Epithelial cell of proximal tubule (primary cell): ENCODE measurements at regions not wholly inside any gene's neighbourhood (a gene's known extent, or its start where the extent isn't known, plus 50 kb on each side); places are given as distances from the start of the nearest gene placed in this dataset.
A peak's percentile ranks its signal among the peaks of the same experiment; 100 is the strongest.

ENCODE experiments used
- DNase-seq: peaks from one replicate; pipeline ENCODE4 v3.0.0-alpha.2; 2011; ENCODE audit warnings: low read depth
- H3K4me3 ChIP-seq: 2 replicates; pipeline ENCODE4 v1.5.1; 2011; ENCODE audit warnings: low read depth, mild to moderate bottlenecking, low read length
- TF ChIP-seq, protein P1 (sequence below): conservative IDR thresholded peaks from 2 replicates; pipeline ENCODE4 v1.5.1; 2012; ENCODE audit warnings: low read depth, mild to moderate bottlenecking, low read length

DNA sequence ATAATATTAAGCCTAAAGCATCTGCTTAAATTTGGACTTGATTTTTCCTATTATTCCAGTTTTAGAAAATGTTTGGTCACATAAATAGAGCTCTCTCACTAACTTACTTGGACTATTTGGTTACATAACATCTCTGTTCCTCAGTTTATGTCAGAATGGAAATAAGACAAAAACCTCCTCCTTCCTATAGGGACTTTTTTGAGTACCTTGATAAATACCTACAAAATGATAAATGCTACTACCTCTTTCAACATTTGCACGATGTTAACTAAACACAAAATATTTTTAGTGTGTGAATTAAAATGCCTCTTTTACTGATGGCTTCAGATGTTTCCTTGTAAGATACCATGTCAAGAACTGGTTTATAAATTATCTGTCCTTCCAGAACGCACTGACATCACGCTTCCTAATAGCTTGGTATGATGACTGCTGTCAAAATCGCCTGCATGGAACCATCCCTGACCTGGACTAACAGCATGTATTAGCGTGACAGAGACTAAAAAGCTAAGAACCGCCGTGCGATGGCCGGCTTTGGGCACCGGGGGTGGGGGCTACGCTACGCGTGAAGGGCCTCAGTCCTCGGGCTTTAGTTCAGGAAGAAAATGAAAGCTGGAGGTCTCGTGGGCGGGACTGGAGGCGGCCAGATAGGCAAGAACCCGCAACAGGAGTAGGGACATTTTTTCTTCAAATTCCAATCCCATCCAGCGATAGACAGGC is 133.2 kb upstream of the BARHL2 start:
- TF ChIP-seq, protein P1, sequence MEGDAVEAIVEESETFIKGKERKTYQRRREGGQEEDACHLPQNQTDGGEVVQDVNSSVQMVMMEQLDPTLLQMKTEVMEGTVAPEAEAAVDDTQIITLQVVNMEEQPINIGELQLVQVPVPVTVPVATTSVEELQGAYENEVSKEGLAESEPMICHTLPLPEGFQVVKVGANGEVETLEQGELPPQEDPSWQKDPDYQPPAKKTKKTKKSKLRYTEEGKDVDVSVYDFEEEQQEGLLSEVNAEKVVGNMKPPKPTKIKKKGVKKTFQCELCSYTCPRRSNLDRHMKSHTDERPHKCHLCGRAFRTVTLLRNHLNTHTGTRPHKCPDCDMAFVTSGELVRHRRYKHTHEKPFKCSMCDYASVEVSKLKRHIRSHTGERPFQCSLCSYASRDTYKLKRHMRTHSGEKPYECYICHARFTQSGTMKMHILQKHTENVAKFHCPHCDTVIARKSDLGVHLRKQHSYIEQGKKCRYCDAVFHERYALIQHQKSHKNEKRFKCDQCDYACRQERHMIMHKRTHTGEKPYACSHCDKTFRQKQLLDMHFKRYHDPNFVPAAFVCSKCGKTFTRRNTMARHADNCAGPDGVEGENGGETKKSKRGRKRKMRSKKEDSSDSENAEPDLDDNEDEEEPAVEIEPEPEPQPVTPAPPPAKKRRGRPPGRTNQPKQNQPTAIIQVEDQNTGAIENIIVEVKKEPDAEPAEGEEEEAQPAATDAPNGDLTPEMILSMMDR: no peak
- peak overlapping the region; percentile 63 for H3K4me3 ChIP-seq
- no peak for DNase-seq

DNA sequence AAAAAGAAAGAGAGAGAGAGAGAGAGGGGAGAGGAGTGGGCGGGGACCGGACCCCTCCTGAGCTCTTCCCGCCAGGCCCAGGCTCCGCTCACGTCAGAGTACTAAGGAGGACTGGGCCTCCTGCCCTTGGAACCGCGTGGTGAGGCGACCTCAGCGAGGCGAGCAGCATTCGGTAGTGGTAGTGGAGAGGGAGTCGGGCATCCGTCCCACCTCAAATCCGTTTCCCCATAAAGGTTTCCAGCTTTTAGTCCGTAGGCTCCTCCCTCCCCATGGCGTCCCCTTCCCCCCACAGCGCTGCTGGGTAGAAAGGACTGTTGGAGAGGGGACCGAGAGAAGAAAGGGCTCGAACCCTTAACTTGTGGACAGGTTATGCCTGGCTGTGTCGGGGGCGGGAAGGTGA is 124.4 kb upstream of the BARHL2 start:
- no peak for DNase-seq
- TF ChIP-seq, protein P1: no peak
- no peak overlapping the region for H3K4me3 ChIP-seq

DNA sequence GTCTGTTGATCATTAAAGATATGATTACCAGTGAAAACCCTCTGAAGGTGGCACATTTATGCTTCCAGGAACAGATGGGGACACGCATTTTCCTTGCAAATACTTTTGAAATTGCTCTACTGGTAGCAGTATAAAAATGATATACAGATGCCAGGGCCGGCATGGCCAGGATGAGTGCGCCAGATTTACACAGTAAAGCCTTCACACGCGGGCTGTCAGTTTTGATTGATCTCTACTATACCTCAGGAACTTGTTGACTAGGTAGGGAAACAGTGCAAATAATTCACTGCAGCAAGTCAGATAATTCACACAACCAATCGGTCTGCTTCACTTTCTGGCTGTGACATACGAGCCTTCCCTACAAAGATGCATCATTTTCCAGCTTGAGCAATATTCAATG is 123.2 kb upstream of the BARHL2 start:
- TF ChIP-seq, protein P1: no peak
- no peak for DNase-seq

DNA sequence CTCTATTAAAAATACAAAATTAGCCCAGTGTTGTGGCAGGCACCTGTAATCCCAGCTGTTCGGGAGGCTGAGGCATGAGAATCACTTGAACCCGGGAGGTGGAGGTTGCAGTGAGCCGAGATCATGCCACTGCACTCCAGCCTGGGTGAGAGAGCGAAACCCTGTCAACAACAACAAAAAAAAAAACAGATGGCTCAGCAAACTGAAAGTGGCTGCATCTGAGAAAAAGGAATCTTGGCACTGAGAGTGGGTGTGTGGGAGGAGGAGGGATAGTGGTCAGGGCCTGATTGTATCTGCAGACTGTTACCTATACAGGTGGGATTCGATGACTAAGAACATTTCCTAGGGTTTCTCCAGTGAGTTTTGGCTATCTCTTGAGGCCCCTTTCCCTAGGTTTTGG is 122.2 kb upstream of the BARHL2 start:
- TF ChIP-seq, protein P1: no peak
- no peak overlapping the region for H3K4me3 ChIP-seq
- no peak for DNase-seq

More for the DNA sequence above, 123.2 kb upstream of the BARHL2 start:
- no peak overlapping the region for H3K4me3 ChIP-seq

DNA sequence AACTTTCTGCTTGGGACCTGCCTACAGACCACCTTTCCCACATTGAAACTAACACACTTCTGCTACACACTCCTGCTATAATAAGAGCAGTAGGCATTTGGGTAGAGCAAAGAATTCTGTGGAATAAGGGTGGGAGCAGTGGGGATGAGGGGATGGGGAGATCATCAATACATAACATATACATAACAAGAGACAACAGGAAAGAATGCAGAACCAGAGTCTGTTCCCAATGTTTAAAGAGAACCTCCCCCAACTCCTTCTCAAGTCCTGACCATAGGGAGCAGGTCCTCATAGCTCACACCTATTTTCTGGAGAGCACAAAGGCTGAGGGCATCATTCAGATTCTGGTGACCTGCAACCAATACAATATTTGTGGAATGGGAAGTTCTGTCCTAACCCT is 121.6 kb upstream of the BARHL2 start:
- H3K4me3 ChIP-seq: no peak overlapping the region
- no peak for DNase-seq
- TF ChIP-seq, protein P1: no peak

DNA sequence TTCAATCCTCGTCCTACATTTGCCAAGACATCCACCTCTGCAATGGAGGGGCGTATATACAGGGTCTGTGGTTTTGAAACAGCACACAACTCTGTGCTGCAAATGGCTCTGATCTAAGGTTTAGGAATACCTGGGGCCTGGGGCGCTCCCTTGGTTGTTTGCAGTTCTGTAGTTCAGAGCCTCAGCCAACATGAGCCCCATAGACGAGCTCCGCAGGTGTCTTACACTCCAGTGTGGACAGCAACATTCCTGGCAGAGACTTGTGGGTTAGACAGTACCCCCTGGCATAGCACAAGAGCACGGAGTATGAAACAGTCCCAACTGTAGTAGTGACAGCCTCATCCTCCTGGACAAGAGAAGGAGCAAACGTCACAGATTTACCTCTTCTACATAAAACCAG is 120.3 kb upstream of the BARHL2 start:
- no peak for DNase-seq

More for the DNA sequence above, 120.3 kb upstream of the BARHL2 start:
- TF ChIP-seq, protein P1: no peak
- H3K4me3 ChIP-seq: no peak overlapping the region
